ENCODE measurements at regions not wholly inside any gene's neighbourhood (a gene's known extent, or its start where the extent isn't known, plus 50 kb on each side); places are given as distances from the start of the nearest gene placed in this dataset.

DNA sequence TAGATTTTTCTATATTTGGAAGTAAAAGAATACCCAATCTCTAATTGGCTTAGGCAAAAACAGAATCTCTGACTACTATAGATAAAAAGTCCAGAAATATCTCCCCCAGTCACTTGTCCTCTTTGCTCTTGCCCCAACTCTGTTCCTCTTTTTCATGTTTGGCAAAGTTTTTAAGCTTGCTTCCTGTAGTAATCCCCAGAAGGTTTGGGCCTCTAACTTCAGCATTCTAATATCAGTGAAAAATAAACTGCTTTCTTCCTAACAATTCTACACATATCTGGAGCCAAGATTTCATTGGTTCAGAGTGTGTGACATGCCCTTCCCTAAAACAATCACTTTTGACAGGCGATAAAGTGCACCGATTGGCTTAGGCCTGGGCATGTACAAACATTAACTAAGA is 1680.3 kb downstream of the MAT2B start (continued):
- TF ChIP-seq, protein P1, sequence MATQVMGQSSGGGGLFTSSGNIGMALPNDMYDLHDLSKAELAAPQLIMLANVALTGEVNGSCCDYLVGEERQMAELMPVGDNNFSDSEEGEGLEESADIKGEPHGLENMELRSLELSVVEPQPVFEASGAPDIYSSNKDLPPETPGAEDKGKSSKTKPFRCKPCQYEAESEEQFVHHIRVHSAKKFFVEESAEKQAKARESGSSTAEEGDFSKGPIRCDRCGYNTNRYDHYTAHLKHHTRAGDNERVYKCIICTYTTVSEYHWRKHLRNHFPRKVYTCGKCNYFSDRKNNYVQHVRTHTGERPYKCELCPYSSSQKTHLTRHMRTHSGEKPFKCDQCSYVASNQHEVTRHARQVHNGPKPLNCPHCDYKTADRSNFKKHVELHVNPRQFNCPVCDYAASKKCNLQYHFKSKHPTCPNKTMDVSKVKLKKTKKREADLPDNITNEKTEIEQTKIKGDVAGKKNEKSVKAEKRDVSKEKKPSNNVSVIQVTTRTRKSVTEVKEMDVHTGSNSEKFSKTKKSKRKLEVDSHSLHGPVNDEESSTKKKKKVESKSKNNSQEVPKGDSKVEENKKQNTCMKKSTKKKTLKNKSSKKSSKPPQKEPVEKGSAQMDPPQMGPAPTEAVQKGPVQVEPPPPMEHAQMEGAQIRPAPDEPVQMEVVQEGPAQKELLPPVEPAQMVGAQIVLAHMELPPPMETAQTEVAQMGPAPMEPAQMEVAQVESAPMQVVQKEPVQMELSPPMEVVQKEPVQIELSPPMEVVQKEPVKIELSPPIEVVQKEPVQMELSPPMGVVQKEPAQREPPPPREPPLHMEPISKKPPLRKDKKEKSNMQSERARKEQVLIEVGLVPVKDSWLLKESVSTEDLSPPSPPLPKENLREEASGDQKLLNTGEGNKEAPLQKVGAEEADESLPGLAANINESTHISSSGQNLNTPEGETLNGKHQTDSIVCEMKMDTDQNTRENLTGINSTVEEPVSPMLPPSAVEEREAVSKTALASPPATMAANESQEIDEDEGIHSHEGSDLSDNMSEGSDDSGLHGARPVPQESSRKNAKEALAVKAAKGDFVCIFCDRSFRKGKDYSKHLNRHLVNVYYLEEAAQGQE (IDR thresholded peaks at IDR 0.05; ENCODE audit: low read depth, low read length): no peak
- TF ChIP-seq NR2C2 (IDR thresholded peaks at IDR 0.05; ENCODE audit: borderline replicate concordance, control insufficient read depth, insufficient read length, low read depth): no peak

DNA sequence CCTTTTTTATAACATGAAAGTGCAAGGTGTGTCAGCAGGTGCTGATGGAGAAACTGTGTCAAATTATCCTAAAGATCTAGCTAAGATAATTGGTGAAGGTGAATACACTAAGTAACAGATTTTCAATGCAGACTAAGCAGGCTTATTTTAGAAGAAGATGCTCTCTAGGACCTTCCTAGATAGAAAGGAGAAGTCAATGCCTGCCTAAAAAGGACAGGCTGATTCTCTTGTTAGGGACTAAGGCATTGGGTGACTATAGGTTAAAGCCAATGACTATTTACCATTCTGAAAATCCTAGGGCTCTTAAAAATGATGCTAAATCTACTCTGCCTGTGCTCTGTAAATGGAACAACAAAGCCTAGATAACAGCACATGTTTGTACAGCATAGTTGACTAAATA is 1682.4 kb downstream of the MAT2B start:
- in situ Hi-C loops (cut with MboI) (no loop called here), intact Hi-C loops (cut with micrococcal nuclease; ENCODE audit: unreplicated experiment) (no loop called here)
- RAD21 ChIA-PET (ENCODE audit: unreplicated experiment): no interaction called here
- FAIRE-seq (no peak), ATAC-seq (no peak), DNase-seq (ENCODE audit: low read depth, low spot score) (no peak)
- Histone ChIP-seq H2AFZ (ENCODE audit: control insufficient read depth, low read depth, low read length) (no peak overlapping the region), H3K4me2 (ENCODE audit: control insufficient read depth, insufficient read depth) (no peak overlapping the region), H3K27me3 (replicated peaks in 1 of 2; ENCODE audit: control insufficient read depth in 2 of 2, insufficient read depth in 2 of 2, low read length in 1 of 2) (no peaks in the 10 kb centered on the region), H3K4me1 (ENCODE audit: control insufficient read depth, insufficient read depth, low read length) (no peaks in the 10 kb centered on the region), H3K9ac (ENCODE audit: control insufficient read depth, insufficient read depth, low read length) (no peak overlapping the region), H3K27ac (ENCODE audit: control insufficient read depth, insufficient read depth) (no peak overlapping the region), H3K9me3 (replicated peaks; ENCODE audit: control insufficient read depth, insufficient read depth, low read length) (no peaks in the 10 kb centered on the region; the same call in 2 of the 3 replicates), H3K4me3 (no peak overlapping the region), H3K36me3 (ENCODE audit: control insufficient read depth in 2 of 2, insufficient read depth in 2 of 2, low read length in 1 of 2) (no peaks in the 10 kb centered on the region), H4K20me1 (ENCODE audit: control insufficient read depth, insufficient read depth) (no peaks in the 10 kb centered on the region), H3K79me2 (ENCODE audit: control insufficient read depth, insufficient read depth, low read length) (no peaks in the 10 kb centered on the region)
- POLR2A ChIA-PET: no interaction called here
- CTCF ChIA-PET: interaction anchor here (1.3 kb wide), 1 partner anchor 25 kb away, joined by 4 read pairs; no protein-coding TSS in a partner anchor
- SMC1A ChIA-PET (ENCODE audit: uncharacterized antibody, unreplicated experiment): no interaction called here
- TF ChIP-seq, protein P2, sequence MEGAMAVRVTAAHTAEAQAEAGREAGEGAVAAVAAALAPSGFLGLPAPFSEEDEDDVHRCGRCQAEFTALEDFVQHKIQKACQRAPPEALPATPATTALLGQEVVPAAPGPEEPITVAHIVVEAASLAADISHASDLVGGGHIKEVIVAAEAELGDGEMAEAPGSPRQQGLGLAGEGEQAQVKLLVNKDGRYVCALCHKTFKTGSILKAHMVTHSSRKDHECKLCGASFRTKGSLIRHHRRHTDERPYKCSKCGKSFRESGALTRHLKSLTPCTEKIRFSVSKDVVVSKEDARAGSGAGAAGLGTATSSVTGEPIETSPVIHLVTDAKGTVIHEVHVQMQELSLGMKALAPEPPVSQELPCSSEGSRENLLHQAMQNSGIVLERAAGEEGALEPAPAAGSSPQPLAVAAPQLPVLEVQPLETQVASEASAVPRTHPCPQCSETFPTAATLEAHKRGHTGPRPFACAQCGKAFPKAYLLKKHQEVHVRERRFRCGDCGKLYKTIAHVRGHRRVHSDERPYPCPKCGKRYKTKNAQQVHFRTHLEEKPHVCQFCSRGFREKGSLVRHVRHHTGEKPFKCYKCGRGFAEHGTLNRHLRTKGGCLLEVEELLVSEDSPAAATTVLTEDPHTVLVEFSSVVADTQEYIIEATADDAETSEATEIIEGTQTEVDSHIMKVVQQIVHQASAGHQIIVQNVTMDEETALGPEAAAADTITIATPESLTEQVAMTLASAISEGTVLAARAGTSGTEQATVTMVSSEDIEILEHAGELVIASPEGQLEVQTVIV (IDR thresholded peaks at IDR 0.05; ENCODE audit: borderline replicate concordance, partially characterized antibody): no peak
- TF ChIP-seq FOXM1 (IDR thresholded peaks at IDR 0.05; ENCODE audit: low read depth, low read length) (no peak), ZNF207 (IDR thresholded peaks at IDR 0.05; ENCODE audit: borderline replicate concordance) (no peak), IRF4 (IDR thresholded peaks at IDR 0.05; ENCODE audit: low read depth, low read length) (no peak), MYC (IDR thresholded peaks at IDR 0.05; ENCODE audit: insufficient read depth, insufficient read length, insufficient replicate concordance, low read length, severe bottlenecking) (no peak)
- BruUV-seq (replicated peaks): no TSS peak

Data from GM12878 (cell line).